Osteoblast (primary cell): ENCODE measurements at regions not wholly inside any gene's neighbourhood (a gene's known extent, or its start where the extent isn't known, plus 50 kb on each side); places are given as distances from the start of the nearest gene placed in this dataset.

Experiments
- DNase-seq: peaks from one replicate; pipeline ENCODE4 v3.0.0; 2011; ENCODE audit warnings: low spot score, mixed read lengths; ENCODE audit not compliant: insufficient read length; ENCODE audit errors: missing footprints
- H2AFZ ChIP-seq: 2 replicates; pipeline ENCODE4 v1.6.0; 2011; ENCODE audit warnings: mild to moderate bottlenecking, low read length
- H3K27ac ChIP-seq: 2 replicates; pipeline ENCODE4 v1.5.1; 2011; ENCODE audit warnings: mild to moderate bottlenecking, low read depth, low read length, moderate library complexity
- H3K27me3 ChIP-seq: 2 replicates; pipeline ENCODE4 v1.6.0; 2012; ENCODE audit warnings: mild to moderate bottlenecking, control low read depth, inconsistent platforms, low read length, moderate library complexity; ENCODE audit not compliant: insufficient read depth
- H3K36me3 ChIP-seq: 2 replicates; pipeline ENCODE4 v1.5.1; 2011; ENCODE audit warnings: mild to moderate bottlenecking, low read length, control low read depth, moderate library complexity; ENCODE audit not compliant: insufficient read depth
- H3K4me1 ChIP-seq: 2 replicates; pipeline ENCODE4 v1.5.1; 2011; ENCODE audit warnings: mild to moderate bottlenecking, low read length, control low read depth, moderate library complexity; ENCODE audit not compliant: insufficient read depth
- H3K4me2 ChIP-seq: 2 replicates; pipeline ENCODE4 v1.6.0; 2011; ENCODE audit warnings: mild to moderate bottlenecking, low read length; ENCODE audit not compliant: insufficient read depth
- H3K4me3 ChIP-seq: fragments of 200-600 bp; sonication (generic); 3 replicates; pipeline ENCODE4 v1.5.1; 2012; ENCODE audit warnings: mild to moderate bottlenecking, low read length, inconsistent platforms; ENCODE audit not compliant: insufficient read depth
- H3K79me2 ChIP-seq: 2 replicates; pipeline ENCODE4 v1.6.0; 2012; ENCODE audit warnings: mild to moderate bottlenecking, low read length, control low read depth, inconsistent platforms; ENCODE audit not compliant: insufficient read depth
- H3K9me3 ChIP-seq: 2 replicates; pipeline ENCODE4 v1.5.1; 2011; ENCODE audit warnings: low read depth, low read length, control low read depth
- H4K20me1 ChIP-seq: 2 replicates; pipeline ENCODE4 v1.6.0; 2012; ENCODE audit warnings: mild to moderate bottlenecking, low read length, control low read depth; ENCODE audit not compliant: insufficient read depth
- CTCF ChIP-seq: IDR thresholded peaks from 2 replicates; pipeline ENCODE4 v1.5.1; 2011; ENCODE audit warnings: mild to moderate bottlenecking, low read depth, low read length, moderate library complexity; ENCODE audit errors: extremely low read depth

DNA sequence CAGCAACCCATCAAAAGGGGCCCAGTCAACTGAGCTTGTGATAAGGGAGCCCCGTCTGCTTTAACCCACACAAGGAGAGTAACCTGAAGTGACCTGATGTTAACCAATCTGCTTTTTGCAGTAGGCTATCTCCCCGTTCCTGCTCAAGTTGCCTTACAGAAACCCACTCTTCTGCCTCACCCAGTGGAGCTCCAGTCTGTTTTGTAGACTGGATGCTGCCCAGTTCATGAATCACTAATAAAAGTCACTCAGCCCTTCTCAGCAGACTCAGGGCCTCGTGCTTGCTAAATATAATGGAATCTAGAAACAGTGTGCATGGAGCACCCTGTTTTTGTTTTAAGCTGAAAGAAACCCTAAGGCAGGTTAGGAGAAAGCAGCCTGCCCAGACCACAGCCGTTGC lies 312.3 kb downstream of the FBXW7 start:
- Histone ChIP-seq H3K4me1 (peaks cover 8% of the 10 kb centered on the region), H3K9me3 (peaks cover 3% of the 10 kb centered on the region), H2AFZ (no peak overlapping the region), H3K79me2 (no peaks in the 10 kb centered on the region), H4K20me1 (no peaks in the 10 kb centered on the region), H3K27me3 (no peaks in the 10 kb centered on the region), H3K36me3 (no peaks in the 10 kb centered on the region), H3K4me2 (no peak overlapping the region), H3K27ac (no peak overlapping the region), H3K4me3 (no peak overlapping the region)
- peak; percentile 41 for DNase-seq
- no peak for TF ChIP-seq CTCF

GRCh38 chr4:152221816-152222516 lies 313.9 kb downstream of the FBXW7 start:
- Histone ChIP-seq H2AFZ (no peak overlapping the region), H3K9me3 (peaks cover 3% of the 10 kb centered on the region), H3K79me2 (no peaks in the 10 kb centered on the region), H3K27ac (no peak overlapping the region), H3K4me2 (no peak overlapping the region), H3K4me3 (no peak overlapping the region), H4K20me1 (no peaks in the 10 kb centered on the region), H3K4me1 (peaks cover 8% of the 10 kb centered on the region), H3K36me3 (no peaks in the 10 kb centered on the region), H3K27me3 (peaks cover 4% of the 10 kb centered on the region)
- TF ChIP-seq CTCF: no peak
- DNase-seq: no peak

GRCh38 chr4:152220201-152220666 lies 315.7 kb downstream of the FBXW7 start:
- no peak for TF ChIP-seq CTCF
- no peaks in the 10 kb centered on the region for H4K20me1 ChIP-seq
- H3K79me2 ChIP-seq: no peaks in the 10 kb centered on the region
- H3K4me1 ChIP-seq: peaks cover 8% of the 10 kb centered on the region
- H3K27ac ChIP-seq: no peak overlapping the region
- H3K27me3 ChIP-seq: peaks cover 4% of the 10 kb centered on the region
- DNase-seq: peak; percentile 66
- H3K36me3 ChIP-seq: no peaks in the 10 kb centered on the region
- peaks cover 3% of the 10 kb centered on the region for H3K9me3 ChIP-seq
- peak overlapping the region; percentile 24 for H3K4me2 ChIP-seq
- H3K4me3 ChIP-seq: no peak overlapping the region
- H2AFZ ChIP-seq: no peak overlapping the region

GRCh38 chr4:152218576-152218975 lies 317.3 kb downstream of the FBXW7 start:
- no peak for TF ChIP-seq CTCF

More at GRCh38 chr4:152218576-152218975, 317.3 kb downstream of the FBXW7 start:
- Histone ChIP-seq H3K27ac (no peak overlapping the region), H3K79me2 (no peaks in the 10 kb centered on the region), H3K27me3 (peaks cover 4% of the 10 kb centered on the region), H3K4me2 (no peak overlapping the region), H3K4me3 (no peak overlapping the region), H2AFZ (no peak overlapping the region), H3K9me3 (peaks cover 2% of the 10 kb centered on the region), H3K4me1 (peaks cover 8% of the 10 kb centered on the region), H4K20me1 (no peaks in the 10 kb centered on the region), H3K36me3 (no peaks in the 10 kb centered on the region)
- no peak for DNase-seq
